ENCODE measurements at regions not wholly inside any gene's neighbourhood (a gene's known extent, or its start where the extent isn't known, plus 50 kb on each side); places are given as distances from the start of the nearest gene placed in this dataset.

GRCh38 chr3:42012935-42013690 is 51.2 kb upstream of the ULK4 start (continued):
- TF ChIP-seq ZNF174 (tag by site-specific recombination; IDR thresholded peaks at IDR 0.05) (no peak), ZSCAN16 (tag by site-specific recombination; IDR thresholded peaks at IDR 0.05) (no peak), ZNF280D (tag by site-specific recombination; IDR thresholded peaks at IDR 0.05) (no peak), ZFP3 (tag by site-specific recombination; IDR thresholded peaks at IDR 0.05; ENCODE audit: low read depth) (no peak), GLIS2 (tag by site-specific recombination; IDR thresholded peaks at IDR 0.05) (peak; percentile 39), SP2 (tag by site-specific recombination; IDR thresholded peaks at IDR 0.05) (peak; percentile 28; the same call in 1 of the 2 replicates), RBAK (tag by site-specific recombination; IDR thresholded peaks at IDR 0.05) (no peak), ZNF433 (tag by site-specific recombination; IDR thresholded peaks at IDR 0.05; ENCODE audit: low read depth) (no peak), ZNF548 (tag by site-specific recombination; IDR thresholded peaks at IDR 0.05) (peak; percentile 93), ZBTB17 (tag by site-specific recombination; IDR thresholded peaks at IDR 0.05) (peak; percentile 74), ZNF19 (tag by site-specific recombination; IDR thresholded peaks at IDR 0.05; ENCODE audit: low read depth) (no peak), ZBTB8A (tag by site-specific recombination; IDR thresholded peaks at IDR 0.05) (peak; percentile 50), HIC1 (tag by site-specific recombination; IDR thresholded peaks at IDR 0.05) (no peak), GLI2 (tag by site-specific recombination; IDR thresholded peaks at IDR 0.05; ENCODE audit: borderline replicate concordance, low read depth) (no peak), FEZF1 (tag by site-specific recombination; IDR thresholded peaks at IDR 0.05) (no peak), ZXDB (tag by site-specific recombination; IDR thresholded peaks at IDR 0.05) (peak; percentile 62; the same call in 1 of the 2 replicates), ZNF341 (tag by site-specific recombination; IDR thresholded peaks at IDR 0.05; ENCODE audit: low read depth) (peak; percentile 88), ZNF600 (tag by site-specific recombination; IDR thresholded peaks at IDR 0.05) (0 out of 2 replicates have a peak, but pooled peaks have one; percentile 11), ZNF202 (tag by site-specific recombination; IDR thresholded peaks at IDR 0.05; ENCODE audit: borderline replicate concordance) (no peak), SCRT1 (tag by site-specific recombination; IDR thresholded peaks at IDR 0.05; ENCODE audit: borderline replicate concordance) (no peak), ZNF366 (tag by site-specific recombination; conservative IDR thresholded peaks at IDR 0.05) (peak; percentile 56), ZBTB26 (tag by site-specific recombination; optimal IDR thresholded peaks at IDR 0.05) (peak; percentile 32), ZNF10 (tag by site-specific recombination; IDR thresholded peaks at IDR 0.05) (no peak), KLF8 (tag by site-specific recombination; IDR thresholded peaks at IDR 0.05) (no peak), ZBTB11 (tag by site-specific recombination; conservative IDR thresholded peaks at IDR 0.05; ENCODE audit: low read depth) (peak; percentile 42; the same call in 1 of the 2 replicates)

Data from HEK293 (cell line).